Adrenal gland (tissue), 9 donors: ENCODE measurements at regions not wholly inside any gene's neighbourhood (a gene's known extent, or its start where the extent isn't known, plus 50 kb on each side); places are given as distances from the start of the nearest gene placed in this dataset.
"Not testable (repeated sequence)": the region's sequence is repeated elsewhere in the genome, so short reads cannot be mapped to it uniquely, and the experiment has no call there.

Source experiments
- DNase-seq, 7 donors: peaks; one replicate each; pipeline ENCODE4 v3.0.0-alpha.2; 2019 to 2020
- H3K27ac ChIP-seq, 5 donors: fragments of 200-600 bp; sonication (generic) in 4 of 5; 1 replicate in 3 of 5; 2 replicates in 2 of 5; pipeline versions ENCODE4 v1.5.1 to v1.8.0; 2016 to 2020; ENCODE audit warnings: mild to moderate bottlenecking in 1 of 5
- H3K27me3 ChIP-seq: fragments of 200-600 bp; 2 replicates; pipeline ENCODE4 v1.8.0; 2021
- H3K36me3 ChIP-seq, 2 donors: fragments of 200-600 bp; replicated peaks in 1 of 2; 1 replicate in 1 of 2; 2 replicates in 1 of 2; pipeline versions ENCODE4 v1.5.1 to v1.8.0; 2018 to 2022
- H3K4me1 ChIP-seq, 2 donors: fragments of 200-600 bp; replicated peaks in 1 of 2; 1 replicate in 1 of 2; 2 replicates in 1 of 2; pipeline versions ENCODE4 v1.5.1 to v1.8.0; 2018 to 2021
- H3K4me3 ChIP-seq, 4 donors: fragments of 200-600 bp; sonication (generic) in 3 of 4; one replicate each; pipeline ENCODE4 v1.5.1; 2016 to 2018
- H3K9me3 ChIP-seq, 3 donors: fragments of 200-600 bp; sonication (generic) in 1 of 3; replicated peaks in 1 of 3; 1 replicate in 2 of 3; 2 replicates in 1 of 3; pipeline versions ENCODE4 v1.5.1 to v1.8.0; 2016 to 2021
- CTCF ChIP-seq, 6 experiments: fragments of 450-650 bp in 4 of 6; fragments of 200-600 bp in 2 of 6; sonication (generic) in 1 of 6; IDR thresholded peaks; 1 replicate in 5 of 6; 2 replicates in 1 of 6; pipeline versions ENCODE4 v1.5.1 to v1.8.0; 2016 to 2021; ENCODE audit warnings: antibody characterized with exemption in 6 of 6, mild to moderate bottlenecking in 2 of 6, moderate library complexity in 1 of 6
- POLR2A ChIP-seq, 2 donors: fragments of 450-650 bp; IDR thresholded peaks; one replicate each; pipeline ENCODE4 v1.6.1; 2017; ENCODE audit warnings: antibody characterized with exemption in 2 of 2, mild to moderate bottlenecking in 2 of 2, moderate library complexity in 1 of 2
- WGBS, 4 donors: extraction: QIAGEN DNeasy Blood & Tissue Kit in 2 of 4; methylation state at CpG; one replicate each; pipeline versions ENCODE4 v1.1.5 to v1.1.7; 2013 to 2017; 5-methylcytosine and 5-hydroxymethylcytosine counted together
- intact Hi-C, 2 donors: fragments of 100-400 bp; cut with DNase I; formaldehyde crosslinking; loops; one replicate each; pipeline versions ENCODE4 v1.14.1 to v1.15.0; 2022 to 2023
- donor health status: healthy with polysubstance abuse.
- donor health status: Bipolar disorder and iron deficiency.
- donor health status: DM: yes; HTN: yes; CAD: no.
- donor health status: DM: no; HTN: no; CAD: no.
- donor health status: DM: no; HTN: no; CAD: no.

GRCh38 chr4:40681600-40681999, 51.9 kb upstream of the RBM47 start:
- Histone ChIP-seq H3K27me3 (no peaks in the 10 kb centered on the region), H3K27ac (no peak overlapping the region), H3K4me3 (no peak overlapping the region), H3K36me3 (no peaks in the 10 kb centered on the region), H3K4me1 (no peaks in the 10 kb centered on the region), H3K9me3 (no peaks in the 10 kb centered on the region)
- 75 to 90% (median 86%) methylated on average over 4 of the region's 4 CpGs for WGBS, 4 donors
- DNase-seq, result no peak
- intact Hi-C loops, result no loop called here
- TF ChIP-seq POLR2A (IDR thresholded peaks at IDR 0.05) (no peak), CTCF (IDR thresholded peaks at IDR 0.05) (no peak)

GRCh38 chr4:40682290-40683101, 52.8 kb upstream of the RBM47 start:
- H3K27ac ChIP-seq, result no peak overlapping the region
- intact Hi-C loops, result no loop called here
- no peaks in the 10 kb centered on the region for H3K9me3 ChIP-seq
- 80 to 84% (median 83%) methylated on average over 12 of the region's 12 CpGs for WGBS, 4 donors
- TF ChIP-seq POLR2A (IDR thresholded peaks at IDR 0.05) (no peak), CTCF (IDR thresholded peaks at IDR 0.05) (no peak)
- H3K4me1 ChIP-seq, result no peaks in the 10 kb centered on the region
- no peak overlapping the region for H3K4me3 ChIP-seq
- H3K27me3 ChIP-seq, result no peaks in the 10 kb centered on the region
- DNase-seq, result no peak
- no peaks in the 10 kb centered on the region for H3K36me3 ChIP-seq

- DNase-seq, H3K4me3 ChIP-seq, H3K9me3 ChIP-seq, H3K4me1 ChIP-seq, intact Hi-C loops, H3K27ac ChIP-seq, H3K36me3 ChIP-seq, H3K27me3 ChIP-seq: not testable (repeated sequence)
- 85 to 90% (median 90%) methylated on average over 12 of the region's 12 CpGs for WGBS, 4 donors
Measured at GRCh38 chr4:40683536-40684145, 54.0 kb upstream of the RBM47 start.

- Histone ChIP-seq H3K4me3 (no peak overlapping the region), H3K4me1 (no peaks in the 10 kb centered on the region), H3K27me3 (no peaks in the 10 kb centered on the region), H3K27ac (no peak overlapping the region), H3K9me3 (no peaks in the 10 kb centered on the region), H3K36me3 (no peaks in the 10 kb centered on the region)
- no peak for DNase-seq
- intact Hi-C loops, result no loop called here
- TF ChIP-seq CTCF (IDR thresholded peaks at IDR 0.05) (no peak), POLR2A (IDR thresholded peaks at IDR 0.05) (no peak)
- 85 to 96% (median 90%) methylated on average over 3 of the region's 3 CpGs for WGBS, 4 donors
Measured at GRCh38 chr4:40684404-40684803, 54.7 kb upstream of the RBM47 start.

- intact Hi-C loops, result no loop called here
Measured at GRCh38 chr4:40685300-40685699, 55.6 kb upstream of the RBM47 start.

More at GRCh38 chr4:40685300-40685699, 55.6 kb upstream of the RBM47 start:
- 91 to 95% (median 93%) methylated on average over 3 of the region's 3 CpGs for WGBS, 4 donors
- H3K4me1 ChIP-seq, result no peaks in the 10 kb centered on the region
- TF ChIP-seq CTCF (IDR thresholded peaks at IDR 0.05) (no peak), POLR2A (IDR thresholded peaks at IDR 0.05) (no peak)
- no peaks in the 10 kb centered on the region for H3K36me3 ChIP-seq
- DNase-seq, result no peak
- H3K4me3 ChIP-seq, result no peak overlapping the region
- H3K9me3 ChIP-seq, result no peaks in the 10 kb centered on the region
- H3K27me3 ChIP-seq, result no peaks in the 10 kb centered on the region
- H3K27ac ChIP-seq, result no peak overlapping the region
